GM21737 (cell line): ENCODE measurements at regions not wholly inside any gene's neighbourhood (a gene's known extent, or its start where the extent isn't known, plus 50 kb on each side); places are given as distances from the start of the nearest gene placed in this dataset.

Source experiments
- ATAC-seq: cut with Tn5 transposase; IDR thresholded peaks from one replicate; pipeline ENCODE4 v1.9.1; 2021; ENCODE audit warnings: mild to moderate bottlenecking, moderate library complexity; ENCODE audit not compliant: unreplicated experiment

DNA sequence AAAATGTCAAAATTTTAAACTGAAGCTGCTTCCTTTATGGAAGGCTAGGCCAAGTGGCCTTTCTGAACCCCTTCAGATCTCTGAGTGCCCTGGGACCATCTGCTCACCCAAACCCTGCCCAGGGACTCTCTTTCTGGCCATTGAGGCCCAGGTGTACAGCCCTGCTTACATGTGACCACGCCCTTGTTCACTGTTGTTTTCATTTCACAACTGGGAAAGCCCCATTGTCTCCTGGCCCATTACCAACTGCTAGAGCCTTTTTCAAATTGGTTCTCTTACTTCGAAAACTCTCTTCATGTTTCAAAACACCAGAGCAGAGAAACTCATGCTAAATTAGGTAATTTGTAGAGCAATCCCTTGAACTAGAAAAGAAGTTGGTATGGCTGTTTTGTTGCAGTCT is 219.5 kb upstream of the TANK start:
- ATAC-seq: no peak

DNA sequence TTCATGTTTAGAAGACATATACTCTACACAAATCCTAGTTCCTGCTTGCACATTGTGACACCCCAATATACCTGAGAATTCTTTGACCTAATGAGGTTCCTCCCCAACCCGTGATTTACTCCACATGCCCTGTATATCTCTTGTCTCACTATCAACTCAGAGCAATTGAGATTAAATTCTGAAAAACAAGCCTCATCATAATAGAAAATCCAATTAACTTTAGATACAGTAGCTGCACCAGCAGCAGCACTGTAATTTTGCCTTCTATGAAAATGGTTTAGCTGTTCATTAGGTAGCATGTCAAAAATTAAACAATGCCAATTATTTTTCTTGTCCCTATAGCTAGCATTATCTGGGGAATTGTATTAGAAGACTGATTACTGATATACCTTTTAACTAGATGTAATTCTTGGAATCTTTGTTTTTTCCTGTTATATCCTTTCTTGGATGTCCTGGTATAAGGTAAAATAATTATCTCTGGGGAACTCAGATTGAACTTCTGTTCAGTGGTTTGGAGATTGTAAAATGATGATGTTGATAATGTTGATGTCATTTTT is 218.9 kb upstream of the TANK start:
- no peak for ATAC-seq

DNA sequence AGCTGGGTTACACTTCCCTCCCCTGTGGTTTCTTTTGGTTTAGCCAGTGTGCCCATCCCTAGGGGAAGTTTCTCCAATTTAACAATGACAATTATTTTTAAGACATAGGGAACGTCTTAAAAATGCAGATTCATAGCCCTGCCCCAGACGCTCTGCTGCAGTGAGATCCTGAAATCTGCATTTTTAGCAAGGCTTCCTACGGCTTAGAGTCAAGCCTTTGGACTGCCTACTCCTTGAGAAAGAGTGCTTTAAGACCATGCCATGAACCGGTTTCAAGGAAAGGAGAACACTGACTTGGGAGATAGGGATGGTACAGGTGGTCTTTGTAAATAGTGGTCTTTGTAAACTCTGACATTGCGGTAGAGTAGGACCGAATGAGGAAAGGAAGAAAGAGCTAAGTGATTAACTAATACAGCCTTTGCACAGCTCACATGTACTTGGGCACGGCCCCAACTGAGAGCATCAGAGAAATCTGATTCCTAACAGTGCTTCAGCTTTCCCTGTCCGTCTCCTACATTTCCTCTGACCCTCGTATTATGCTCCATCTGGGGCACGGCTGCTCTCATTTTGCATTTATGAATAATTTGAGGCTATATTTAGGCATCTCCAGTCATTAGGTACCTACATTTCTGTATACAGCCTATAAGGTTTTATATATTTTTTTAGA is 217.6 kb upstream of the TANK start:
- ATAC-seq: no peak

GRCh38 chr2:160943414-160943813 is 216.8 kb upstream of the TANK start:
- no peak for ATAC-seq

GRCh38 chr2:160952464-160953254 is 207.6 kb upstream of the TANK start:
- ATAC-seq: no peak

GRCh38 chr2:160955578-160955977 is 204.7 kb upstream of the TANK start:
- ATAC-seq: no peak

- ATAC-seq: no peak
Observed at GRCh38 chr2:160956243-160956802, 203.9 kb upstream of the TANK start.

GRCh38 chr2:160963957-160964356 is 196.3 kb upstream of the TANK start:
- no peak for ATAC-seq

GRCh38 chr2:160967523-160967922 is 192.7 kb upstream of the TANK start:
- ATAC-seq: no peak

DNA sequence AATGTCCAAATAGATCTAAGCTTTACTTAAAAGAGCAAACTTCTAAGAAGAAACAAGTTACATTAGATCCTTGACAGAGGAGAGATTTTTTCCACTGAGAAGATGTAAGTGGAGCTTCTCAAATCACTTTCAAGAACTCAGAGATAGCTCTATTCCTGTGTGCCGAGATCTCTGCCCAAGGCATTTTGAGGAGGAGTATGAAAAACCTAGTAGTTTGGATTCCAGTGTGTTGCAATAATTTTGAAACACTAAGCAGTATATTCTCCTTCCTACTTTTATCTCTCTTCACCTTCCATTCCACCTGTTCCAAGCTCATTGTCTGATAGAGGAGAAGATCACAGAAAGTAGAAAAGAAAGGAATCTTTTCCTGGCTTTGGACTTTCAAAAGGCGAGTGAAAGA is 192.0 kb upstream of the TANK start:
- ATAC-seq: no peak

- no peak for ATAC-seq
Observed at GRCh38 chr2:160970052-160970965, 189.9 kb upstream of the TANK start.

GRCh38 chr2:160973991-160974390 is 186.2 kb upstream of the TANK start:
- ATAC-seq: no peak

DNA sequence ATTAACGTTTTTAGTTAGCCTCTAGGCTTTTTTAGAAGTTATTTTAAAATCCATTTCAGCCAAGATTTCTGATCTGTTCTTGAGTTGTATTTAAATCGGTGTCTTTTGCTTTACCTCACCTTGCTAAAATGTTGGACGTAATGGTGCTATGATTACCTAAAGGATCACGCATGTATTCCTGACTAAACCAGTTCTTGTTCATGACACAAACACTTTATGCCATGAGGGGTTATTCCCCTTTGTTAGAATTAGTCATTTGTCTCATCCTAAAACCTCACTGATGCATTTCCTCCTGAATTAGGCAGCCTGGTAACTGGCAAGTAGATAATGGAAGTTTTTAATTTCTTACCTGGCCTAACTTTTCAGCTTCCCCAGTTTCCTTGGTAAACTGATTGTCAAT is 185.4 kb upstream of the TANK start:
- no peak for ATAC-seq

DNA sequence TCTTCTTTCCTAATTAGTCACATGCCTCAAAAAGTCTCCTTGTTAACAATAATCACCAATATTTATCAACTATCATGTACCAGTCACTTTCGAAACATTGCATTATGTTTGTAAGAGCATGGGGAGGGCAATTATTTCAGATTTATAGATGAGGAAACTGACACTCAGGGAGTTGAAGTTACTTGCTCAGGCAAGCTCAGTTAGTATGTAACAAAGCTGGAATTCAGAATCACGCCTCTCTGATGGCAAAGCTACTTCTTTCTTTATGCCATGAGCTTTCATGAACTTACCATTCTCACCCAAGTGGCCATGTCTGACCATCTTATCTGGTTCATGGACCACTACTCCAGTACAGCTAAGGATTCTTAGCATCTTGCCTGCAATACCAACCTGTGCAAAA is 183.4 kb upstream of the TANK start:
- ATAC-seq: no peak

DNA sequence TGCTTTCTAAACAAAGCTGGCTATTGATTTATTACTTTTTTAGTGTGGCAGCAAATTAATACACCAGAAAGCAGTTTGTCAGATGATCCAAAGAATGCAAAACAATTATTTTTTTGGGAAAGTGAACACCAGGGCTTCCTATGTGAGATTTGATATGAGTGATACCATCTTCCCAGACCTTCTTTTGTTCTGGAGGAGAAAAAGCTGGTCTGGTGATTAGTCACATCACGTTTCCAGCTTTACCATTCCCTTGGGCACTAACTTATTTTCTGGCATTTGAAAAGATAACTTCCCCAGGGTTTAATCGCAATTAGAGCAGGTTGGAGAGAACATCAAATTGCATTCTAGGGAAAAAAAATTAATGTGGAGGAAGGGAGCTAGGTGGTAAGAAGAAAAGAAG is 182.9 kb upstream of the TANK start:
- ATAC-seq: no peak

GRCh38 chr2:160977854-160978253 is 182.4 kb upstream of the TANK start:
- no peak for ATAC-seq

GRCh38 chr2:160984426-160985077 is 175.7 kb upstream of the TANK start:
- ATAC-seq: no peak

GRCh38 chr2:160989778-160990177 is 170.4 kb upstream of the TANK start:
- ATAC-seq: no peak

GRCh38 chr2:160993654-160994061 is 166.6 kb upstream of the TANK start:
- ATAC-seq: no peak
